ENCODE measurements at regions not wholly inside any gene's neighbourhood (a gene's known extent, or its start where the extent isn't known, plus 50 kb on each side); places are given as distances from the start of the nearest gene placed in this dataset.

DNA sequence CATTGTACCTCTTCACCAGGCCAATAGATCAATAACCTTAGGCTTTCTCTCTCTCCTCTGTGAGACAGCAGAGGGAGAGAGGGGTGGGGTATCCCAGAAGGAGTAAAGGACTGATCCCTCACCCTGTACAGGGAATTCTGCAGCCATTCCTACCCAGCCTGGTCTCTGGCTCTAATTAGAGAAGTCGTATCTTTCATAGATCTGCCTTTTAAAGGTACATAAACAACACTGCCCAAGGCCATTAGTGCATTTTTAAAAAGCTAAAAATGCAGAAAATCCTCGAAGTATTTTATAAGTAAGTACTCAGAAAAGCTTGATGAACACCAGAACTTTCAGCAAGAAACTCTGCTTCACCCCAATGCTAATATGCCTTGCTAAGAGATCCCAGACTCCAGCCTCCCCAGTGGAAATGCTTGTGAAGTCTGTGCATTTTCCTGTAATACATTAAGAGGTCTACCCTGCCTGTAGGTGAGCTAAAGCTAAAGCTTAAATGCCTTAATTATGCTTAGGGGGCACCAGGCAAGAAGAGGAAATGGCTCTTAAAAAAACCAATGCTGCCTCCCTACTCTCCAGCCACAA, 200.0 kb upstream of the ANKRD55 start:
- TF ChIP-seq POLR2A (IDR thresholded peaks at IDR 0.05; ENCODE audit: low read length): no peak
- TF ChIP-seq GATA1 (IDR thresholded peaks at IDR 0.05; ENCODE audit: low read depth, low read length): no peak

Data from erythroblast (primary cell).